OCI-LY7 (cell line): ENCODE measurements at regions not wholly inside any gene's neighbourhood (a gene's known extent, or its start where the extent isn't known, plus 50 kb on each side); places are given as distances from the start of the nearest gene placed in this dataset.

Experiments used
- BruUV-seq: library from RNA; stranded (reverse); fragments of 400-500 nt; replicated peaks from 2 replicates; lab custom pipeline; 2021; lab: Mats Ljungman, UMichigan
- CTCF ChIA-PET: fragments of 300-600 bp; sonication (Branson Sonifier 250); formaldehyde crosslinking; loops from one replicate; lab custom pipeline; 2022; ENCODE audit warnings: antibody characterized with exemption; ENCODE audit not compliant: unreplicated experiment; lab: Charles Lee
- POLR2A ChIA-PET: fragments of 300-600 bp; sonication (Branson Sonifier 250); formaldehyde crosslinking; loops from one replicate; lab custom pipeline; 2022; ENCODE audit warnings: antibody characterized with exemption; lab: Charles Lee
- DNase-seq: peaks from one replicate; pipeline ENCODE4 v3.0.0-alpha.2; 2015; ENCODE audit warnings: low spot score
- H2AFZ ChIP-seq: fragments of 200-600 bp; sonication (generic), shearing (Covaris generic); 2 replicates; pipeline ENCODE4 v1.6.1; 2014; ENCODE audit warnings: mild to moderate bottlenecking, antibody characterized with exemption, low read length, moderate library complexity
- H3K27ac ChIP-seq: fragments of 200-600 bp; sonication (generic); 2 replicates; pipeline ENCODE4 v1.5.1; 2014; ENCODE audit warnings: mixed run types, low read depth, mild to moderate bottlenecking, moderate library complexity, low read length, inconsistent platforms; ENCODE audit not compliant: poor library complexity, severe bottlenecking
- H3K36me3 ChIP-seq: fragments of 200-600 bp; sonication (generic); 2 replicates; pipeline ENCODE4 v1.6.1; 2014; ENCODE audit warnings: mild to moderate bottlenecking, antibody characterized with exemption, low read length, moderate library complexity, mixed read lengths; ENCODE audit not compliant: insufficient read depth
- H3K4me1 ChIP-seq: fragments of 200-600 bp; sonication (generic); 2 replicates; pipeline ENCODE4 v1.5.1; 2014; ENCODE audit warnings: mild to moderate bottlenecking, low read length; ENCODE audit not compliant: insufficient read depth, poor library complexity, severe bottlenecking
- H3K4me2 ChIP-seq: fragments of 200-600 bp; sonication (generic); 2 replicates; pipeline ENCODE4 v1.6.1; 2014; ENCODE audit warnings: mild to moderate bottlenecking, low read length
- H3K4me3 ChIP-seq: fragments of 200-600 bp; sonication (generic); 2 replicates; pipeline ENCODE4 v1.5.1; 2014; ENCODE audit warnings: mild to moderate bottlenecking, low read depth, low read length; ENCODE audit not compliant: poor library complexity, severe bottlenecking
- H3K79me2 ChIP-seq: fragments of 200-600 bp; sonication (generic); 2 replicates; pipeline ENCODE4 v1.6.1; 2016; ENCODE audit warnings: low read depth, mild to moderate bottlenecking, low read length, moderate library complexity, mixed read lengths; ENCODE audit not compliant: insufficient read depth
- H3K9me2 ChIP-seq: fragments of 200-600 bp; sonication (generic); 2 replicates; pipeline ENCODE4 v1.6.1; 2016; ENCODE audit warnings: mild to moderate bottlenecking, low read length, mixed read lengths; ENCODE audit not compliant: insufficient read depth
- H3K9me3 ChIP-seq: fragments of 200-600 bp; sonication (generic); 2 replicates; pipeline ENCODE4 v1.6.1; 2014; ENCODE audit warnings: mild to moderate bottlenecking, mixed run types, low read length, mixed read lengths
- H4K20me1 ChIP-seq: fragments of 200-600 bp; sonication (generic); 2 replicates; pipeline ENCODE4 v1.6.1; 2014; ENCODE audit warnings: mild to moderate bottlenecking, antibody characterized with exemption, low read length, moderate library complexity, mixed read lengths; ENCODE audit not compliant: insufficient read depth
- CTCF ChIP-seq: fragments of 200-600 bp; sonication (generic); conservative IDR thresholded peaks from 2 replicates; pipeline ENCODE4 v1.5.1; 2014; ENCODE audit warnings: mild to moderate bottlenecking, antibody characterized with exemption, low read length, moderate library complexity, mixed read lengths
- EZH2phosphoT487 ChIP-seq: fragments of 200-600 bp; sonication (generic); IDR thresholded peaks from 2 replicates; pipeline ENCODE4 v1.6.1; 2018; ENCODE audit warnings: low read depth, borderline replicate concordance, mild to moderate bottlenecking, mixed run types, antibody characterized with exemption, low read length, moderate library complexity, mixed read lengths
- intact Hi-C: fragments of 100-400 bp; cut with micrococcal nuclease; formaldehyde crosslinking; loops from one replicate; pipeline ENCODE4 v1.10.0; 2022; ENCODE audit not compliant: unreplicated experiment

- intact Hi-C loops, result no loop called here
- ChIA-PET POLR2A (no interaction called here), CTCF (no interaction called here)
- no TSS peak for BruUV-seq
- Histone ChIP-seq H3K9me3 (no peaks in the 10 kb centered on the region), H3K4me2 (no peak overlapping the region), H3K36me3 (no peaks in the 10 kb centered on the region), H3K79me2 (no peaks in the 10 kb centered on the region), H3K9me2 (no peaks in the 10 kb centered on the region), H3K27ac (no peak overlapping the region), H2AFZ (no peak overlapping the region), H4K20me1 (no peaks in the 10 kb centered on the region), H3K4me1 (no peaks in the 10 kb centered on the region), H3K4me3 (no peak overlapping the region)
- no peak for DNase-seq
- TF ChIP-seq CTCF (no peak), EZH2phosphoT487 (no peak)
Measured at GRCh38 chr3:46135475-46135874, 72.6 kb downstream of the CCR1 start.

GRCh38 chr3:46133285-46133684 is 74.8 kb downstream of the CCR1 start:
- Histone ChIP-seq H3K9me3 (no peaks in the 10 kb centered on the region), H3K4me2 (no peak overlapping the region), H3K4me3 (no peak overlapping the region), H3K9me2 (no peaks in the 10 kb centered on the region), H2AFZ (no peak overlapping the region), H3K4me1 (no peaks in the 10 kb centered on the region), H4K20me1 (no peaks in the 10 kb centered on the region), H3K27ac (no peak overlapping the region), H3K36me3 (no peaks in the 10 kb centered on the region), H3K79me2 (no peaks in the 10 kb centered on the region)
- intact Hi-C loops, result no loop called here
- no peak for DNase-seq
- ChIA-PET POLR2A (no interaction called here), CTCF (no interaction called here)
- BruUV-seq, result no TSS peak
- TF ChIP-seq CTCF (no peak), EZH2phosphoT487 (no peak)

GRCh38 chr3:46132565-46132964 is 75.5 kb downstream of the CCR1 start:
- CTCF ChIA-PET, result no interaction called here
- TF ChIP-seq EZH2phosphoT487 (no peak), CTCF (no peak)
- no peaks in the 10 kb centered on the region for H3K79me2 ChIP-seq

More at GRCh38 chr3:46132565-46132964, 75.5 kb downstream of the CCR1 start:
- DNase-seq, result no peak
- no peak overlapping the region for H3K4me2 ChIP-seq
- H3K36me3 ChIP-seq, result no peaks in the 10 kb centered on the region
- no peak overlapping the region for H2AFZ ChIP-seq
- no TSS peak for BruUV-seq
- H4K20me1 ChIP-seq, result no peaks in the 10 kb centered on the region
- no peak overlapping the region for H3K27ac ChIP-seq
- H3K9me2 ChIP-seq, result no peaks in the 10 kb centered on the region
- no peak overlapping the region for H3K4me3 ChIP-seq
- intact Hi-C loops, result no loop called here
- H3K9me3 ChIP-seq, result no peaks in the 10 kb centered on the region
- POLR2A ChIA-PET, result no interaction called here
- no peaks in the 10 kb centered on the region for H3K4me1 ChIP-seq
